Erythroblast (primary cell): ENCODE measurements at regions not wholly inside any gene's neighbourhood (a gene's known extent, or its start where the extent isn't known, plus 50 kb on each side); places are given as distances from the start of the nearest gene placed in this dataset.

Source experiments
- GATA1 ChIP-seq: IDR thresholded peaks from 2 replicates; pipeline ENCODE4 v1.6.1; 2011; ENCODE audit warnings: low read depth, mild to moderate bottlenecking, control low read depth, low read length, moderate library complexity
- POLR2A ChIP-seq: IDR thresholded peaks from 2 replicates; pipeline ENCODE4 v1.6.1; 2011; ENCODE audit warnings: mild to moderate bottlenecking, low read length

- TF ChIP-seq POLR2A (no peak), GATA1 (no peak)
Observed at GRCh38 chr1:193415256-193415655, 228.8 kb upstream of the B3GALT2 start.
